IPS DF 6.9 (cell line): ENCODE measurements at regions not wholly inside any gene's neighbourhood (a gene's known extent, or its start where the extent isn't known, plus 50 kb on each side); places are given as distances from the start of the nearest gene placed in this dataset.
"Not testable (repeated sequence)": the region's sequence is repeated elsewhere in the genome, so short reads cannot be mapped to it uniquely, and the experiment has no call there.

ENCODE experiments used
- DNase-seq: peaks from one replicate; pipeline ENCODE4 v3.0.0-alpha.2; 2013; ENCODE audit warnings: low read depth, low spot score
- H3K27ac ChIP-seq: one replicate; pipeline ENCODE4 v1.5.1; 2013; ENCODE audit warnings: low read length, control low read depth
- H3K27me3 ChIP-seq: 2 replicates; pipeline ENCODE4 v1.6.1; 2013; ENCODE audit warnings: mild to moderate bottlenecking, low read length; ENCODE audit not compliant: control insufficient read depth, insufficient read depth
- H3K36me3 ChIP-seq: 2 replicates; pipeline ENCODE4 v1.6.1; 2013; ENCODE audit warnings: low read length; ENCODE audit not compliant: control insufficient read depth, insufficient read depth
- H3K4me1 ChIP-seq: 2 replicates; pipeline ENCODE4 v1.6.1; 2013; ENCODE audit warnings: low read length; ENCODE audit not compliant: control insufficient read depth, insufficient read depth
- H3K4me3 ChIP-seq: 2 replicates; pipeline ENCODE4 v1.5.1; 2013; ENCODE audit warnings: mild to moderate bottlenecking, low read length
- H3K9me3 ChIP-seq: 2 replicates; pipeline ENCODE4 v1.6.1; 2013; ENCODE audit warnings: low read length, inconsistent platforms; ENCODE audit not compliant: control insufficient read depth, insufficient read depth
- WGBS: extraction: QIAGEN DNeasy Blood & Tissue Kit; methylation state at CpG from one replicate; pipeline ENCODE4 v1.1.7; 2013; ENCODE audit warnings: mixed read lengths, missing lambda C conversion rate; ENCODE audit not compliant: insufficient read length, insufficient coverage; 5-methylcytosine and 5-hydroxymethylcytosine counted together

GRCh38 chr22:49669427-49669968, 158.2 kb downstream of the BRD1 start:
- not testable (repeated sequence) for H3K36me3 ChIP-seq, H3K27me3 ChIP-seq, DNase-seq, H3K27ac ChIP-seq, H3K4me1 ChIP-seq, H3K4me3 ChIP-seq
- WGBS = no CpG with 5 or more reads among the region's 1 CpG
- H3K9me3 ChIP-seq = peaks cover 17% of the 10 kb centered on the region

- Histone ChIP-seq H3K4me3 (no peak overlapping the region), H3K9me3 (peaks cover 18% of the 10 kb centered on the region), H3K27ac (no peak overlapping the region), H3K36me3 (no peaks in the 10 kb centered on the region; the same call in 1 of the 2 replicates), H3K27me3 (no peaks in the 10 kb centered on the region), H3K4me1 (no peaks in the 10 kb centered on the region)
- no CpG with 5 or more reads among the region's 19 CpGs for WGBS
- no peak for DNase-seq
Measured at GRCh38 chr22:49668402-49668801, 159.3 kb downstream of the BRD1 start.

DNA sequence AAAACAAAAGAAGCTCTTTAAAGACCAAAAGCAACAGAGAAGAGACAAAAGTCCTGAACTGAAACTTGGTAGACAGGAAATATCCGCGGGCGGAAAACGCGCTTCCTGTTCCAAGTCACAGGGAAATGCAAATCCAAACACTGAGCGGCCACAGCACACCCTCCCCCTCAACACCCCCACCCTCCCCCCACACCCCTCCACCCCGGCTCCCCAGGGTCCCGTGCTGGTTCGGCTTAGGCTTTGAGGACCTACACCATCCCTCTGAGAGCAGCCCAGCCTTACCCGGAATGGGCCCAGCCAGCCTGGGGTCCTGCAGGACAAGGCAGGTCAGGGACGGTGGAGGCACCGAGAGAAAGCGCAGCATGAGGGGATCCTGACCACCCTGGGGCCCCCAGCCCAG, 160.4 kb downstream of the BRD1 start:
- no peak for DNase-seq
- Histone ChIP-seq H3K27me3 (no peaks in the 10 kb centered on the region), H3K4me3 (no peak overlapping the region), H3K4me1 (no peaks in the 10 kb centered on the region), H3K9me3 (peaks cover 18% of the 10 kb centered on the region), H3K27ac (no peak overlapping the region), H3K36me3 (no peaks in the 10 kb centered on the region; the same call in 1 of the 2 replicates)
- WGBS = no CpG with 5 or more reads among the region's 13 CpGs

GRCh38 chr22:49666146-49666809, 161.4 kb downstream of the BRD1 start:
- H3K9me3 ChIP-seq = peaks cover 16% of the 10 kb centered on the region
- H3K27me3 ChIP-seq = no peaks in the 10 kb centered on the region
- no peak overlapping the region for H3K27ac ChIP-seq
- H3K36me3 ChIP-seq = no peaks in the 10 kb centered on the region; the same call in 1 of the 2 replicates
- H3K4me1 ChIP-seq = no peaks in the 10 kb centered on the region
- no CpG with 5 or more reads among the region's 11 CpGs for WGBS
- no peak for DNase-seq
- no peak overlapping the region for H3K4me3 ChIP-seq

GRCh38 chr22:49664891-49665290, 162.8 kb downstream of the BRD1 start:
- H3K4me1 ChIP-seq = no peaks in the 10 kb centered on the region
- no peak for DNase-seq
- peaks cover 21% of the 10 kb centered on the region for H3K9me3 ChIP-seq
- H3K4me3 ChIP-seq = no peak overlapping the region
- no peaks in the 10 kb centered on the region for H3K27me3 ChIP-seq
- no peaks in the 10 kb centered on the region; the same call in 1 of the 2 replicates for H3K36me3 ChIP-seq
- WGBS = no CpG with 5 or more reads among the region's 18 CpGs
- no peak overlapping the region for H3K27ac ChIP-seq

DNA sequence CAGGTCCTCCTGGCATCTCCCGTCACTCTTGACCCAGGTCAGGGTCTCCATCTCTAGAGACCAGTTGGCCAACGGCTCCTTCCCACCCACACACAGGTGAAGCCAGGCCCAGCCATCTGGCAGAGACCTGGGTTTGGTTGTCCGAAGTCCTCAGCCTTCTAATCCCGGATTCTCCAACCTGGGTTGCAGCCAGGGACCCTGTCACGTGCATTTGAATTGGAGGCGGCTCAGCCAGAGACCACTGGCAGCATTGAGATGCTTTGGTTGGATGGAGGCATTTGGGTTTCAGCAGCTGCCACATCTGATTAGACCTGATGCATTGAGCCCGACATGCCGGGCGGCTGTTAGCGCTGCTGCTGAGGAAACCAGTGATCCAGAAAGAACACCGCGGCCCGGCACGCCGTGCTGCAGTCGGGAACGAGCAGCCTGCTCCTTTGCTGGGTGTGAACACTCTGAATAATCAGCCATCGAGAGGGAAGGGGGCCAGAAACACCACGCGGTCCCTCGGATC, 163.2 kb downstream of the BRD1 start:
- no peak for DNase-seq
- Histone ChIP-seq H3K27ac (no peak overlapping the region), H3K4me3 (no peak overlapping the region), H3K9me3 (peaks cover 21% of the 10 kb centered on the region), H3K4me1 (no peaks in the 10 kb centered on the region), H3K27me3 (no peaks in the 10 kb centered on the region), H3K36me3 (no peaks in the 10 kb centered on the region; the same call in 1 of the 2 replicates)
- WGBS = no CpG with 5 or more reads among the region's 21 CpGs

DNA sequence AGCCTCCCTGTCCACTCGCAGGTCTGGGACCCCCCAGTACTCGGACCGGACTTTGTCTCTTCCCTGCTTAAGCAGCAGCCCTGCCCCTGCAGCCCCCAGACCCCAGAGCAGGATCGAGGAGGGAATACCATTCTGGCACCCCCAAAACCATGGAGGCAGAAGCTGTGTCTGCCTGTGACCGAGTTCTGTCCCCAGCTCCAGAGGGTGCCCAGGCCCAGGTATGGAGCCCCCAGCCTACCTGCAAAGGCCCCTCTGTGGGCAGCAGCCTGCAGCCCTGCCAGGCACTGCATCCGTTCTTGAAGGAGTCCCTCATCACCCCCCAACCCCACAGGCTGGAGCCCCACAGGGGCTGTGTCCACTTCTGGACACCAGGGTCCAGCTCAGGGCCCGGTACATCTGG, 163.8 kb downstream of the BRD1 start:
- Histone ChIP-seq H3K9me3 (peaks cover 19% of the 10 kb centered on the region), H3K27ac (no peak overlapping the region), H3K4me3 (no peak overlapping the region), H3K4me1 (no peaks in the 10 kb centered on the region), H3K27me3 (no peaks in the 10 kb centered on the region), H3K36me3 (no peaks in the 10 kb centered on the region; the same call in 1 of the 2 replicates)
- WGBS = no CpG with 5 or more reads among the region's 7 CpGs
- no peak for DNase-seq

DNA sequence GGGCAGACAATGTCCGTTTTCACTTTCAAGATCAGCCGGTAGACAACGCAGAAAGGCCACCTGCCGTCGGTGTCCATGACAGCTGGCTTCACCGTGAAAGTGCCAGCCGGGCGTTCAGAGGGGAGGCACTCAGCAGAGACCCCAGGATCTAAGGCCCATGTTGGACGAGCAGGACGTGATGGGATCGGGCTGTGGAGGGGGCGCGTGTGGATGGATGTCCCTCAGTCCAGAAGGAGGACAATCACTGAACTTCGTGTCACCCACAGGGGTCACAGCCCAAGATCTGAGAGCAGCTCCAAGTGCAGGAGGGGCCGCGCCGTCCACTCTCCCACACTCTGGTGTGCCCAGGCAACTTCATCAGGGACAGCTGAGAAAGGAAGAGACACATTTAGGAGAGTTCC, 164.4 kb downstream of the BRD1 start:
- no peaks in the 10 kb centered on the region; the same call in 1 of the 2 replicates for H3K36me3 ChIP-seq
- no peaks in the 10 kb centered on the region for H3K27me3 ChIP-seq
- H3K27ac ChIP-seq = no peak overlapping the region
- WGBS = no CpG with 5 or more reads among the region's 17 CpGs
- DNase-seq = no peak
- H3K9me3 ChIP-seq = peaks cover 16% of the 10 kb centered on the region
- no peaks in the 10 kb centered on the region for H3K4me1 ChIP-seq
- no peak overlapping the region for H3K4me3 ChIP-seq

- H3K27ac ChIP-seq = no peak overlapping the region
- no peaks in the 10 kb centered on the region for H3K4me1 ChIP-seq
- H3K9me3 ChIP-seq = peaks cover 17% of the 10 kb centered on the region
- no peaks in the 10 kb centered on the region; the same call in 1 of the 2 replicates for H3K36me3 ChIP-seq
- no peak overlapping the region for H3K4me3 ChIP-seq
- WGBS = no CpG with 5 or more reads among the region's 18 CpGs
- no peak for DNase-seq
- H3K27me3 ChIP-seq = no peaks in the 10 kb centered on the region
Measured at GRCh38 chr22:49662681-49663080, 165.0 kb downstream of the BRD1 start.

DNA sequence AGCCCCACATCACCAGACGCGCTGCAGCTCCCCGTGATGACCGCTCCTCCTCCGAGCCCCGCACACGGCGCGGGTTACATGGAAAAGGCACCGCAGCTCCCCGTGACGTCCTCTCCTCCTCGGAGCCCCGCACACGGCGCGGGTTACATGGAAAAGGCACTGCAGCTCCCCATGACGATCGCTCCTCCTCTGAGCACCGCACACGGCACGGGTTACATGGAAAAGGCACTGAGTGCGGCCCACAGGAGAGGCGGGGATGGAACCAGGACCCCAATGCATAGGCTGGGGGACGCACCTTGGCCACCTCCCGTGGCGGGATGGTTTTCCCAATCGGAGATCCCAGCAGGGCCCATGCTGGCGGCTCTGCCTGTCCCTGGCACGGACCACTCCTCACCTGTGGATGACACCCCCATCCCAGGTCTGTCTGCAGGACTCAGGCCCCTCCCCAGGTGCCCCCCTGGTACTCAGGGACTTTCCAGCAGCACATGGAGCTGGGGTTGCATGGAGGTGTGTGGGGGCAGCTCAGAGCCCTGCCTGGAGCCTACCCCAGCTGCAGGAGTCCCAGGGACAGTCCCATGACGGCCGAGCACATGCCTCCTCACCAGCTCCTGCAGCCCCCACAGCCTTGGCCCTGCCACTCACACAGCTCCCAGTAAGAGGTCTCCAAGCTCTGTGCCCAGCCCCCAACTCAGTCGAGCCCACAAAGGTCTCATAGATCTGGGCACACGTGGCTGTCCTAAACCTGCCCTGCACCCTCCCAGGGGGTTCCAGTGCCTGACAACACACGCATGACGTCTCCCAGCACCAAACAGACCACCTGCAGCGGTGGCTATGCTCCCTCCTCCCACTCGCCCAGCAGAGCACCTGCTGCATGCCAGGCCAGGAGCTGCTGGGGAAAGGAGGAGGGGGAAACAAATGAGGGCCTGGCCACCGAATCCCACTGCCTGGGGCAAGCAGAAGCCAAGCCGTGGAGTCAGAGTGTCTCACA, 166.6 kb downstream of the BRD1 start:
- Histone ChIP-seq H3K4me1 (no peaks in the 10 kb centered on the region), H3K27ac (no peak overlapping the region), H3K36me3 (no peaks in the 10 kb centered on the region; the same call in 1 of the 2 replicates), H3K4me3 (no peak overlapping the region), H3K9me3 (peaks cover 18% of the 10 kb centered on the region), H3K27me3 (no peaks in the 10 kb centered on the region)
- no peak for DNase-seq
- WGBS = no CpG with 5 or more reads among the region's 40 CpGs
